ENCODE measurements at regions not wholly inside any gene's neighbourhood (a gene's known extent, or its start where the extent isn't known, plus 50 kb on each side); places are given as distances from the start of the nearest gene placed in this dataset.

GRCh38 chr12:126156806-126157574 lies 1091.8 kb downstream of the AACS start:
- no peak for DNase-seq

DNA sequence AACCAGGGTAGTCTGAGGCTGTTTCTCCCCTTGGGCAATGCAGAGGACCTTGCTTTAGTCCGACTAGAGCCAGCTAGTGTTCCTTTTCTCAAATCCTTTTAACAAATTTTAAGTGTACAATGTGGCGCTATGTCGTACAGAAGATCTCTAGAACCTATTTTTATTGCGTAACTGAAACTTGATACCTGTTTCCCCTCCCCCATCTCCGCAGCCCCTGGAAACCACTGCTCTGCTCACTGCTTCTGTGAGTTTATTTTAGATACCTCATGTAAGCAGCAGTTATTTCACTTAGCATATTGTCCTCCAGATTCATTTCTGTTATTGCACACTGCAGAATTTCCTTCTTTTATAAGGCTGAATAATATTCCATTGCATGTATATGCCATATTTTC lies 1092.3 kb downstream of the AACS start:
- DNase-seq: no peak

DNA sequence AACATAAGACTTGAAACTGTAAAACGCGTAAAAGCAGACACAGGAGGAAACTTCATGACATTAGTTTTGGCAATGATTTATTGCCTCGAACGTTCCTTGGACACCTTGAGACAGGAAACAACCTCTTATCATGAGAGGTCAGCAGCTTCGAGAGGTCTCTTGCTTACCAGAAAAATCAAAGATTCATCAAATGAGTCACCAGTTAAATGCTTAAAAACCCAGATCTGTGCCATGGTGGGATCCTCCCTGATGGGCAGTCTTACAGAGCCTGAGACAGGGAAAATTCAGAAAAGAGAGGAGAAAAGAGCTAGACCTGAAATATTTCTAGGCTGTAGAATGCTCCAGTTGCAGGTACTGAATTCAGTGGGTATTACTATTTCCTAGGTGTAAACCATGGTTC lies 1093.9 kb downstream of the AACS start:
- DNase-seq: no peak

DNA sequence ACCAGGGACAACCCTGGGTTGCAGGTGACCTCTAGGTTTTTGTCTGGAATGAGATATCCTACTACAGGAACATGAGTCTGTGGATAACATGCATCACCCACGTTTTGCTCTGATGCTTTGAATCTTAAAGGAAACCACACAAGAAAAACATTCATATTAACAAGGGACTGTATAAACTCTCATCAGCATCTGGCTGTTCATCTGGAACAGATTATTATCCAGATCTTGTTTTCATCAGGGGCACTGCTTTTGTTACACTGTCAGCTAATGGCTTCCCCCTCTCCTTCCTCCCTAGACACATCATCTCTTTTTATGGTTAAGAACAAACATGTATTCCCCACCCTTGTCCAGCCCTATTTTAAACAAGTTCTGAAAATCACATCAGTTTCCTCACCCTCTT lies 1095.7 kb downstream of the AACS start:
- DNase-seq: no peak

- no peak for DNase-seq
Observed at GRCh38 chr12:126163984-126164383, 1098.7 kb downstream of the AACS start.

GRCh38 chr12:126171937-126172559 lies 1106.8 kb downstream of the AACS start:
- no peak for DNase-seq

- DNase-seq: no peak
Observed at GRCh38 chr12:126182619-126183236, 1117.5 kb downstream of the AACS start.

DNA sequence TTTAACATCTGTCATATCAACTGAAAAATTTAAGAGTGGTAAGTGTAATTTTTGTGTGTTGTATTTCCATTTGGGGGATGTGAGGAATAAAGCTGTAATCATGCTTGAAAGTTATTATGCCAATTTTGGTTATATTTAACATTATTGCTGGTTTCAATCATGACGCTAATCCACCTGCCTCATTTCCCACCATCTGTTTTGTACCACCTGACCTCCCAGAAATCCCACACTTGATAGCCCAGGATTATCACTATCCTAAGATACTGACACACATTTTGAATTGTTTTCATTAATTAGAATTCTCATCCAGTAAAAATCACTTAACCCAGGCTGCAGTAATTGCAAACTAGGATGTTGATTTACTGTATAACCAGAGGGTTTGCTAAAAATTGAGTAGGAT lies 1119.8 kb downstream of the AACS start:
- DNase-seq: no peak

GRCh38 chr12:126189856-126190255 lies 1124.6 kb downstream of the AACS start:
- no peak for DNase-seq

- no peak for DNase-seq
Observed at GRCh38 chr12:126191031-126191891, 1126.0 kb downstream of the AACS start.

DNA sequence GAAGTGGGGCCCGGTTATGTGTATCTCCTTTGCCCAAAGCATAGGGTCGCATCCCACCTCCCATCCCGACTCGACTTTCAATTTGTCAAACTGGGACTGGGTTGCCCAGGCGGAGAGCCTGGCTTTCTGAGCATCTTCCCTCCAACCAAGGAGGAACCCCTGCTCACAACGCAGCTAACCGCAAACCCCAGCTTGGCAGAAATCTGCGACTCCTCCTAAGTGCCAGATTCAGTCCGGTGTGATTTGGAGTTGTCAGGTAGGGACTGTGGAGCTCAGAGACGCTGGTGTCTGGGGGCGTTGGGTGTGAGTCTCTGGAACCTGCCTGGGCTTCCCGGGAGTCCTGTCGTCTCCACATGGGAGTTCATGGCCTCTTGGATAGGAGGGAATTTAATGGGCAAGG lies 1126.7 kb downstream of the AACS start:
- no peak for DNase-seq

- no peak for DNase-seq
Observed at GRCh38 chr12:126193190-126193589, 1128.0 kb downstream of the AACS start.

DNA sequence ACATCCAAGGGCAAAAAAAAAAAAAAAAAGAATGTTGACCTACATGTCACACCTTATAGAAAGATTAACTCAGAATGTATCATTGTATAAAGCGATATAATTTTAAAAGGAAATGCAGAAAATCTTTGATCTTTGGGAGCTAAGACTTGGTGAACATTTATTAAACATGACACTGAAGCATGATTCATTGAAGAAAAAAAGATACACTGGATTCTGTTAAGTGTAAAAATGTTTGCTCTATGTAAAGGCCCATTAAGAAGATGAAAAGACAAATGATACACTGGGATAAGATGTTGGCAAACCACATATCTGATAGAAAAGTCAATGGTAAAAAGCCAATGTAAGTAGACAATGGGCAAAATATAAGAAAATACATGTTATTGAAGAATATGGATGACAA lies 1131.0 kb downstream of the AACS start:
- no peak for DNase-seq

- DNase-seq: no peak
Observed at GRCh38 chr12:126198516-126198915, 1133.3 kb downstream of the AACS start.

DNA sequence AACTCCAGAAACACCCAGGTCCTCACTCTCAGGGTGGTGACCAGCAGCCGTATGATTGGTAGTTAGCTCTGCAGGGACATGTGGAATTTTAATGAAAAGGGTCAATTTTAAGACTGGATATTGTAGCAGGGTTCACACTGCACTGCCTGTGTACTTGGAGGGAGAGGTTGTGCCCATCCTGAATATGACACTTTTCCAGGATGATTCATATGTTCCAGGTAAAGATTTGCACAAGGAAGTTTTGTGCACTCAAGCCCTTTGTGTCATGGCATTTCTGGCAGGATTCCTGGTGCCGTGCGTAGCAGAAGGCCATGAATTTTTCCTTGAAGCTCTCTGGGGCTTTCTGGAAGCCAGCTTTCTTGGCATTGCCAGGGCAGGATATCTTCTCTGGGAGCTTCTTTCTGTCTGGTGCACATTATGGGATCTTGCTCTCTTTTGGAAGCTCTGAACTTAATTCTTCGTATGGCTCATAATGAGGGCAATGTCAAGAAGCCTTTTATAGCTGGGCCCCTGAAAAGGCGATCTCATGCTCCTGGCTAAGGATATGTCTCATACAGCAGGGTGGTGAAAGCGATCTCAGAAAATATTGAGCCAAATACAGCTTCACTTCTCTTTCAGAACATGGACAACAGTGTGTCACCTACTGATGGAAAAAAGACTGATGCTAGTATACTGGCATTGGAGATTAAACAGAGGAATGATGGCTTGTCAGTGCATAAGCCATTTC lies 1133.9 kb downstream of the AACS start:
- DNase-seq: no peak

DNA sequence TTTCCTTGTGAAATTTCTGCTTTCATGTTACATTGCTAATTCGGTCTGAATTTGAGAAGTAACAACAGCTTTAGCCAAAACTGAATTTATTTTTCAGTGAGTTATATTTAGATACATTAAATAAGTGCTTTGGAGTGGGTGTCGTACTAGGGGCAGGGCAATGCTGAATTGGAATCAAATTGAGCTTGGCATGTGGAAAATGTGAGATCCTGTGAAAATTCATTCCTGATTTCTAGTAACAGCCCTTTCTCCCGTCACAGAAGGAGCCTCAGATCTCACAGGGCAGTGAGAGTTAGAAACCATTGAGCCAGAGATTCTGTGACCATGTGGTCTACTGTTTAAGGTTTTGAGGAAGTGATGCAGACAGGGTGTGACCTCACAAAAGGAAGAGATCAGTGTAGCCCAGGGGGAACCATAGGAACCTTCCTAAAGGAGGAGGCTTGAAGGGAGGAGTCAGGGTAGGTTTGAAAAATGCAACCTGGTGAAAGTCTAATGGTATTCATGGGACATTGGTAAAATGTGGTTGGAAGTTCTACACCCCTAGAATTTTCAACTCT lies 1136.8 kb downstream of the AACS start:
- no peak for DNase-seq

DNA sequence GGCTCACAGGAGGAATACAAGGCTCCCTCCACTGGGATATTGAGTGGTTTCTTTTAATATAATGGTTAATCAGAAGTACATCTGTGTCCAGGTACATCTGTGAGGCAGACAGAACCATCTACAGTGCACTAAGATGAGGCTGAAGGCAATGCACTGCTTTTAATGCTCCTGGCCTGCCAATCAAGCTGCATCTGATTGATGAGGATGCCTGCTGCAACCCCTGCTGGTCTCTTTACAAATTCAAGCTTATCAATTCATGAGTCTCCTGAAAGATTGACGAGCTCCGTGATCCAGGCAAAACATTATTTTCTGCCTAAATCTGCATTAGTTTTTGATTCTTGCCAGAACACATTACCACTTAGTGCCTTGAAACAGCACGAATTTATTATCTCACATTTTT lies 1139.1 kb downstream of the AACS start:
- DNase-seq: no peak

DNA sequence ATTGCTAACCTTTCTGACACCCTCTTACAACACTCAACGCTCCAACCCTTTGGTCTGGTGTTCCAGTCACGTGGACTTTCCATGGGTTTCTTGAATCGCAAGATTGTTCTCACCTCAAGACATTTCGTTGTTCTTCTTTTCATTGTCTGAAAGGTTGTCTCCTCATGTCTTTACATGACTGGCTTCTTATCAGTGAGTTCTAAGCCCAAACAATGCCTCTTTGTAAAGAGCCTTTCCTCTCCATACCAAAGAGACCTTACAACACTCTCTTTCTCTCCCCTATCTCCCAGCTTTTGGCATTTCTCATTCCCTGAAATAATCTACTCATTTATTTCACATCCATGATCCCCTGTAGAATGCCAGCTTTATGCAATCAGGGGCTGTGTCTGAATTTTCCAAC lies 1144.8 kb downstream of the AACS start:
- no peak for DNase-seq

DNA sequence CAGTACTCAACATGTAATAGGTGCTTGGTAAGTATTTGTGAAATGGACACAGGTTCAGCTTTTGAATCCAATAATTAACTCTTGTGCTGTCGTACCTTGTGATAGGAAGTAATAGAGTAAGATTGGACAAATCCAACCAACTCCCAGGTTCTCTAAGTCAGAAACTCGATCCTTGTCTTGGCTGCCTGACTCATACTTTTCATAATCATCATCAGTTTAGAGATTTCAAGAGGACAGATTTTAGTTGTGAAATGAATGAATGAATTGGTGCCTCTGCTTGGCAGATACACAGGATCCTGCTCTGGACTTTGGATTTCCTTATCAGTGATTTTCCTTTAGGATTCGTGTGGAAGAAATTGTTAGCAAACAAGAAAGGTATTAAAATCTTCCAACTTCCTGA lies 1145.2 kb downstream of the AACS start:
- no peak for DNase-seq

GRCh38 chr12:126212824-126213223 lies 1147.6 kb downstream of the AACS start:
- DNase-seq: no peak

GRCh38 chr12:126218697-126219096 lies 1153.5 kb downstream of the AACS start:
- no peak for DNase-seq

DNA sequence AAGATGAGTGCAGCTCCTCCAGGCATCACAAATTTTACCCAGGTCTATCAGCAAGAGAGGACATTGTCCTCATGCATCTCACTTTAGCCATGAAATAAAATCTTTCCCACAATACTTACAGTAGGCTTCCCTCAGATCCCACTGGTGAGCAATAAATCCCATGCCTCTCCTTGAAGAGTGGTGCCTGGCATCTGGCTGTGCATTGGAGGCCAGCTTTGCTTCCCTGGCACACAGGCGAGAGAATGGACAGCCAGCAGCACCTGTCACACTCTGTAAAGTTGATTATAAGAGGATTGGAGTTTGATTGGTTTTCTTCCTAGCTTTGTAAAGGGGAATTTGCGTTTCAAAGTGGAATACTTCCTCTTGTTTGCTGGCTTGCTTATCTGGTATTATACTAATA lies 1153.9 kb downstream of the AACS start:
- no peak for DNase-seq
